Thoracic aorta (tissue), 2 donors: ENCODE measurements at regions not wholly inside any gene's neighbourhood (a gene's known extent, or its start where the extent isn't known, plus 50 kb on each side); places are given as distances from the start of the nearest gene placed in this dataset.

ENCODE experiments used
- ATAC-seq: fragments of 150-250 bp; one replicate; pipeline ENCODE4 v1.8.0; 2017; ENCODE audit warnings: low read depth; ENCODE audit not compliant: insufficient number of reproducible peaks, low FRiP score
- DNase-seq: peaks from one replicate; pipeline ENCODE4 v3.0.0-alpha.2; 2020; ENCODE audit warnings: low spot score
- H3K27ac ChIP-seq, 2 donors: fragments of 200-600 bp; sonication (generic); 1 replicate in 1 of 2; 2 replicates in 1 of 2; pipeline ENCODE4 v1.5.1; 2016; ENCODE audit warnings: mild to moderate bottlenecking in 2 of 2, moderate library complexity in 2 of 2
- H3K27me3 ChIP-seq: fragments of 200-600 bp; sonication (generic); replicated peaks from 2 replicates; pipeline ENCODE4 v1.6.0; 2016; ENCODE audit warnings: mild to moderate bottlenecking; ENCODE audit not compliant: insufficient read depth
- H3K36me3 ChIP-seq: fragments of 200-600 bp; sonication (generic); one replicate; pipeline ENCODE4 v1.5.1; 2016
- H3K4me1 ChIP-seq, 2 donors: fragments of 200-600 bp; sonication (generic); 1 replicate in 1 of 2; 2 replicates in 1 of 2; pipeline versions ENCODE4 v1.5.1 to v1.6.0; 2016; ENCODE audit warnings: low read depth in 2 of 2, mild to moderate bottlenecking in 1 of 2; ENCODE audit not compliant: control insufficient read depth in 1 of 2
- H3K4me3 ChIP-seq: fragments of 200-600 bp; sonication (generic); 2 replicates; pipeline ENCODE4 v1.5.1; 2016; ENCODE audit warnings: mild to moderate bottlenecking
- H3K9me3 ChIP-seq: fragments of 200-600 bp; sonication (generic); 2 replicates; pipeline ENCODE4 v1.5.1; 2016
- CTCF ChIP-seq: fragments of 200-600 bp; sonication (generic); IDR thresholded peaks from one replicate; pipeline ENCODE4 v1.5.1; 2019; ENCODE audit warnings: antibody characterized with exemption

DNA sequence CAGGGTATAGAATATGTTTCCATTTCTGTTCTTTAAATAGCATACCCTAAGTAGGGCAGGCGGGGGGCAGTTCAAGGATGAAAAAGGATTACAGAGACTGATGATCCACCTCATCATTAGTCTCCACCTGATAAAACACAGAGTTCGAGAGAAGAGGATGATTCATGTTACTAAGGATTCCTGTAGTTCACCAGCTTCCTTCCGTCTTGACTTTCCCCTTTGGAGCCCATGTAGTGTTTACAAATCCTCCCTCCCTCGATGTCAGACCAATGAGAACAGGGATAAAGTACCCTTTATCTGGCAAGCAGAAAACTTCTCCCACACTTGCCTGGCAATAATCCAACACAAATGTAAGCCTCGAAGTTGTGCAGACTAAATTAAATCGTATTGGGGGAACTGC, 526.3 kb upstream of the FAM241A start:
- H3K36me3 ChIP-seq: no peaks in the 10 kb centered on the region
- TF ChIP-seq CTCF: no peak

GRCh38 chr4:111628437-111628836, 516.8 kb upstream of the FAM241A start:
- Histone ChIP-seq H3K27me3 (no peaks in the 10 kb centered on the region), H3K4me1 (no peaks in the 10 kb centered on the region), H3K4me3 (no peak overlapping the region), H3K27ac (no peak overlapping the region), H3K9me3 (no peaks in the 10 kb centered on the region), H3K36me3 (no peaks in the 10 kb centered on the region)
- TF ChIP-seq CTCF: no peak
- DNase-seq: no peak
- ATAC-seq: no peak

More for the DNA sequence above, 526.3 kb upstream of the FAM241A start:
- no peaks in the 10 kb centered on the region for H3K9me3 ChIP-seq
- no peak for DNase-seq
- no peak overlapping the region for H3K27ac ChIP-seq
- no peak overlapping the region for H3K4me3 ChIP-seq
- no peaks in the 10 kb centered on the region for H3K27me3 ChIP-seq
- ATAC-seq: no peak
- H3K4me1 ChIP-seq: no peaks in the 10 kb centered on the region

DNA sequence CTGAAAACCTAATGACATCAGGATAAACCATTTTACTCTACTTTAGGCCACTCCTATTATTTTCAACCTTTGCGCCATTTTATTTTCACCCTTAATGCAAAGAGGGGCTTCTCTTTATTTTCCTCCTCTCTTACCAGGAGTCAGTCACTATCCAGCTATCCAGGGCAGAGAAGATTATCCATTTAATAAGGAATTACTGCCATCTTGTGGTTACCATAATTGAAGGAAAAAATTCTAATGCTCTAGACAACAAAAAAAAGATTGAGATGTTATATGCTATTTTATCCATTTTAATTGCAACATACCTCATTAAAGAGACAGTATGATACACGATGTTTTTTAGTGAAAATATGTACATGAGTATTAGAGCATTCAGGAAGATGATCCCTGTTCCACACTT, 514.5 kb upstream of the FAM241A start:
- H3K36me3 ChIP-seq: no peaks in the 10 kb centered on the region
- no peak overlapping the region for H3K4me3 ChIP-seq
- DNase-seq (no peak), ATAC-seq (no peak)
- no peak for TF ChIP-seq CTCF
- H3K4me1 ChIP-seq: no peaks in the 10 kb centered on the region
- no peaks in the 10 kb centered on the region for H3K9me3 ChIP-seq
- H3K27me3 ChIP-seq: no peaks in the 10 kb centered on the region
- H3K27ac ChIP-seq: no peak overlapping the region

DNA sequence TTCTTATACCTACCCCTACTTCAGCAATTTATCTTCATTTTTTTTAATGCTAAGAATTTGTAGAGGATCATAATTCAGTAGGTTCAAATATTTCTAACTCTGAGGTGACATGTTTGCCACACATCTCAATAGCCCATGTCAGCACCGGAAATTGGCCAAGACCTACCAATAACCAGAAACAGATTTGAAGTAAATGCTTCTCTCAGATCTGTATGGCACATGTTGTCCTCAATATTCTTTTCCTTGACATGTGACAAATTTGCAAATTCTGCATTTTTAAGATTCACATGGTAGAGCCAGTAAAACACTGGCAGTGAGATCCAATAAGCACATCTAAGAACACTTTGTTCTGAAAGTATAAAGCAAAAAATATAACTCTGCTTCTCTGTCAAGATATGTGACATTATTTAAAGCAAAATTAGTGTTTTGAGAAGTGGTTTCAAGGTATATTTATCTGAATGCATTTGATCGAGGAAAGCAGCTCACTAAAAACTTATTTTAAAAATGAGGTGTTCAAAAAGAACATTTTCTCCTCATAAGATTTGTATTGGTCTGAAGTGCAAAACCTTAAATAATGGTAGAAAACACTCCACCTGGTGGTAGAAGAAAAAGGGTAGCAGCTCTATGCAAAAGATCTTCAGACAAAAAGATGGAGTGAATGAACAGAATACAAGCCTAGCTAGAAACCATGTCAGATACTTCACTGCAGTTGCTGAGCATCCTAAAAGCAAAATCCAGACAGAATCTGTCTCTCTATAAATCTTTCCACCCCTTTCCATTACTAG, 513.8 kb upstream of the FAM241A start:
- DNase-seq (no peak), ATAC-seq (no peak)
- Histone ChIP-seq H3K4me3 (no peak overlapping the region), H3K36me3 (no peaks in the 10 kb centered on the region), H3K27ac (no peak overlapping the region), H3K9me3 (no peaks in the 10 kb centered on the region), H3K4me1 (no peaks in the 10 kb centered on the region), H3K27me3 (no peaks in the 10 kb centered on the region)
- TF ChIP-seq CTCF: no peak

- ATAC-seq: no peak
- Histone ChIP-seq H3K27me3 (no peaks in the 10 kb centered on the region), H3K9me3 (no peaks in the 10 kb centered on the region), H3K4me1 (no peaks in the 10 kb centered on the region), H3K27ac (no peak overlapping the region), H3K4me3 (no peak overlapping the region), H3K36me3 (no peaks in the 10 kb centered on the region)
- TF ChIP-seq CTCF: no peak
- no peak for DNase-seq
Measured at GRCh38 chr4:111632641-111633151, 512.6 kb upstream of the FAM241A start.
